ENCODE measurements at regions not wholly inside any gene's neighbourhood (a gene's known extent, or its start where the extent isn't known, plus 50 kb on each side); places are given as distances from the start of the nearest gene placed in this dataset.

DNA sequence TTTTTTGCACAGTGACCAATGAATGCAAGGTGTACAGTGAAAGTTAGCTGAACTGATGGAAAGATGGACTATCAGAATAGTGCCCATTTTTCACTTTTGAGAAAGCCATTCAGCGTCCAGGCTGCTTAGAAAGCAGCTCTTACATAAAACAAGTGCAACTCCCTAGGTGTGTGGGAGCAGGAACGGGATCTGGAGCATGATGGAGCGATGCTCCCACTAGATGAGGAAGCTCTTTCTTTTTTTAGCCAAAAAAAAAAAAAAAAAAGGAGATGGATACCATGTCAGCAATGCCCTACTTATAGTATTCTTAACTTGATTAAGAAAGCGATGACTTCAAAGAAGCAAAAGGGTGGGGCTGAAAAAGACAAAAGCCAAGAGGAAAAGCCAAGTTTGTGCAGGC, 925.5 kb downstream of the GATA3 start:
- Mint-ChIP-seq H3K36me3 (ENCODE audit: low read depth, unreplicated experiment) (no peaks in the 10 kb centered on the region), H3K27me3 (ENCODE audit: unreplicated experiment) (no peaks in the 10 kb centered on the region), H3K27ac (ENCODE audit: unreplicated experiment) (no peak overlapping the region), H3K4me3 (ENCODE audit: unreplicated experiment) (no peak overlapping the region), H3K4me1 (ENCODE audit: unreplicated experiment) (no peaks in the 10 kb centered on the region), H3K9me3 (ENCODE audit: unreplicated experiment) (no peaks in the 10 kb centered on the region)
- DNase-seq (ENCODE audit: low spot score) = no peak
- TF ChIP-seq, protein P1, sequence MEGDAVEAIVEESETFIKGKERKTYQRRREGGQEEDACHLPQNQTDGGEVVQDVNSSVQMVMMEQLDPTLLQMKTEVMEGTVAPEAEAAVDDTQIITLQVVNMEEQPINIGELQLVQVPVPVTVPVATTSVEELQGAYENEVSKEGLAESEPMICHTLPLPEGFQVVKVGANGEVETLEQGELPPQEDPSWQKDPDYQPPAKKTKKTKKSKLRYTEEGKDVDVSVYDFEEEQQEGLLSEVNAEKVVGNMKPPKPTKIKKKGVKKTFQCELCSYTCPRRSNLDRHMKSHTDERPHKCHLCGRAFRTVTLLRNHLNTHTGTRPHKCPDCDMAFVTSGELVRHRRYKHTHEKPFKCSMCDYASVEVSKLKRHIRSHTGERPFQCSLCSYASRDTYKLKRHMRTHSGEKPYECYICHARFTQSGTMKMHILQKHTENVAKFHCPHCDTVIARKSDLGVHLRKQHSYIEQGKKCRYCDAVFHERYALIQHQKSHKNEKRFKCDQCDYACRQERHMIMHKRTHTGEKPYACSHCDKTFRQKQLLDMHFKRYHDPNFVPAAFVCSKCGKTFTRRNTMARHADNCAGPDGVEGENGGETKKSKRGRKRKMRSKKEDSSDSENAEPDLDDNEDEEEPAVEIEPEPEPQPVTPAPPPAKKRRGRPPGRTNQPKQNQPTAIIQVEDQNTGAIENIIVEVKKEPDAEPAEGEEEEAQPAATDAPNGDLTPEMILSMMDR (IDR thresholded peaks at IDR 0.05; ENCODE audit: unreplicated experiment) = no peak

- Mint-ChIP-seq H3K27ac (ENCODE audit: unreplicated experiment) (no peak overlapping the region), H3K9me3 (ENCODE audit: unreplicated experiment) (no peaks in the 10 kb centered on the region)
Measured at GRCh38 chr10:8981277-8981676, 926.8 kb downstream of the GATA3 start.

DNA sequence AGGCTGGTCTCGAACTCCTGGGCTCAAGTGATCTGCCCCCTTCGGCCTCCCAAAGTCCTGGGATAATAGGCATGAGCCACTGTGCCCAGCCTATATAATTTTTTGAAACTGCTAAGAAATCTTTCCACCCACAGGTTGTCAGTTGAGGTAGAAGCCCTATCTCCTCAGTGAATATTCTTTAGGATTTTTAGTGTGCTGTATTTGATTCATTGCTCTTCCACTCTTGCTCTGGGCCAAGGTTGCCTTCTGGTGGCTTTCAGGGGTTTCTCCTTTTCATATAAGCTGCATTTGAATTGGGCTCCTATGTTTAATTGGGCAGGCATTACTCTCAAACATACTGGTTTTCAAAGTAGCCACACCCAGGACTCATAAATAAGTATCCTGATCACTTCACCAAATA, 931.2 kb downstream of the GATA3 start:
- Mint-ChIP-seq H3K9me3 (ENCODE audit: unreplicated experiment) (no peaks in the 10 kb centered on the region), H3K27me3 (ENCODE audit: unreplicated experiment) (no peaks in the 10 kb centered on the region), H3K36me3 (ENCODE audit: low read depth, unreplicated experiment) (no peaks in the 10 kb centered on the region), H3K27ac (ENCODE audit: unreplicated experiment) (no peak overlapping the region), H3K4me1 (ENCODE audit: unreplicated experiment) (no peaks in the 10 kb centered on the region), H3K4me3 (ENCODE audit: unreplicated experiment) (no peak overlapping the region)
- DNase-seq (ENCODE audit: low spot score) = no peak
- TF ChIP-seq, protein P1 (IDR thresholded peaks at IDR 0.05; ENCODE audit: unreplicated experiment) = no peak

More at GRCh38 chr10:8981277-8981676, 926.8 kb downstream of the GATA3 start:
- Mint-ChIP-seq H3K4me3 (ENCODE audit: unreplicated experiment) (no peak overlapping the region), H3K4me1 (ENCODE audit: unreplicated experiment) (no peaks in the 10 kb centered on the region), H3K27me3 (ENCODE audit: unreplicated experiment) (no peaks in the 10 kb centered on the region), H3K36me3 (ENCODE audit: low read depth, unreplicated experiment) (no peaks in the 10 kb centered on the region)
- TF ChIP-seq, protein P1 (IDR thresholded peaks at IDR 0.05; ENCODE audit: unreplicated experiment) = no peak
- DNase-seq (ENCODE audit: low spot score) = no peak

DNA sequence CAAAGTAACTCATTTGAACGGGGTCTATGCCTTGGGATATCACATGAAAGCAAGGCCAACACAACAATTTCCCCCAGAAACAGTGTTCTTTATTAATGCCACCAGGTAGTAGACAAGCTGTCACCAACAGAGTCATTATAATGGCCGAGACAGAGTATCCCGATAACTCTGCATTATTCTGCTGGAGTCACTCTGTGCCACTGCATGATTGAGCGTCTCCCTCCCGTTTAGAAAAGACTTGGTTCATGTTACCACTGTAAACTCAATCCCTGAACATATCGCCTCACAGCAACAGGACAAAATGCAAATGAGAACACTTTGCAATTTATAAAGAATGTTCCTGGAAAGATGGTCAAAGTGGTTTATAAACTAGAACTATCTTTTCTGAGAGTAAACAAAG, 932.5 kb downstream of the GATA3 start:
- Mint-ChIP-seq H3K27me3 (ENCODE audit: unreplicated experiment) (no peaks in the 10 kb centered on the region), H3K4me3 (ENCODE audit: unreplicated experiment) (no peak overlapping the region), H3K9me3 (ENCODE audit: unreplicated experiment) (no peaks in the 10 kb centered on the region), H3K36me3 (ENCODE audit: low read depth, unreplicated experiment) (no peaks in the 10 kb centered on the region), H3K4me1 (ENCODE audit: unreplicated experiment) (no peaks in the 10 kb centered on the region), H3K27ac (ENCODE audit: unreplicated experiment) (no peak overlapping the region)
- TF ChIP-seq, protein P1 (IDR thresholded peaks at IDR 0.05; ENCODE audit: unreplicated experiment) = no peak
- DNase-seq (ENCODE audit: low spot score) = no peak

GRCh38 chr10:8987712-8988111, 933.2 kb downstream of the GATA3 start:
- TF ChIP-seq, protein P1 (IDR thresholded peaks at IDR 0.05; ENCODE audit: unreplicated experiment) = no peak
- no peaks in the 10 kb centered on the region for H3K4me1 Mint-ChIP-seq (ENCODE audit: unreplicated experiment)
- H3K9me3 Mint-ChIP-seq (ENCODE audit: unreplicated experiment) = no peaks in the 10 kb centered on the region
- no peak for DNase-seq (ENCODE audit: low spot score)
- no peak overlapping the region for H3K27ac Mint-ChIP-seq (ENCODE audit: unreplicated experiment)
- H3K4me3 Mint-ChIP-seq (ENCODE audit: unreplicated experiment) = no peak overlapping the region
- no peaks in the 10 kb centered on the region for H3K36me3 Mint-ChIP-seq (ENCODE audit: low read depth, unreplicated experiment)
- H3K27me3 Mint-ChIP-seq (ENCODE audit: unreplicated experiment) = no peaks in the 10 kb centered on the region
